ENCODE measurements at regions not wholly inside any gene's neighbourhood (a gene's known extent, or its start where the extent isn't known, plus 50 kb on each side); places are given as distances from the start of the nearest gene placed in this dataset.

GRCh38 chr1:187185389-187185788, 356.6 kb downstream of the PLA2G4A start:
- Histone ChIP-seq H3K36me3 (ENCODE audit: control insufficient read depth in 4 of 4, insufficient read depth in 3 of 4, low read depth in 1 of 4, low read length in 3 of 4) (no peaks in the 10 kb centered on the region), H3K4me1 (ENCODE audit: control insufficient read depth in 4 of 4, insufficient read depth in 4 of 4, low read length in 3 of 4) (no peaks in the 10 kb centered on the region), H3K9me3 (ENCODE audit: control insufficient read depth in 4 of 4, low read length in 3 of 4) (no peaks in the 10 kb centered on the region), H3K4me3 (ENCODE audit: low read depth in 1 of 3, low read length in 3 of 3) (no peak overlapping the region), H3K9ac (ENCODE audit: low read depth in 1 of 2, low read length in 2 of 2) (no peak overlapping the region), H3K27ac (ENCODE audit: low read depth in 1 of 2, low read length in 2 of 2) (no peak overlapping the region), H3K27me3 (ENCODE audit: control insufficient read depth in 4 of 4, insufficient read depth in 4 of 4, low read length in 3 of 4) (no peaks in the 10 kb centered on the region)
- 78% methylated on average over 2 of the region's 2 CpGs for WGBS
- no peak for DNase-seq (ENCODE audit: low spot score)
- TF ChIP-seq TAF1 (conservative IDR thresholded peaks at IDR 0.05) = no peak
- TF ChIP-seq CTCF (IDR thresholded peaks at IDR 0.05; ENCODE audit: low read depth, low read length, missing input control) = no peak
- no peak for TF ChIP-seq HNF4A (conservative IDR thresholded peaks at IDR 0.05)
- no peak for TF ChIP-seq ZBTB33 (IDR thresholded peaks at IDR 0.05)
- TF ChIP-seq FOXA1 (IDR thresholded peaks at IDR 0.05) = no peak
- TF ChIP-seq FOXA2 (IDR thresholded peaks at IDR 0.05) = no peak
- TF ChIP-seq NR2F2 (IDR thresholded peaks at IDR 0.05) = no peak
- TF ChIP-seq REST (IDR thresholded peaks at IDR 0.05) = no peak
- TF ChIP-seq RAD21 (IDR thresholded peaks at IDR 0.05) = no peak

- DNase-seq (ENCODE audit: low spot score) = no peak
- TF ChIP-seq EGR1 (IDR thresholded peaks at IDR 0.05; ENCODE audit: low read depth in 2 of 2) (no peak), SP1 (IDR thresholded peaks at IDR 0.05) (no peak), YY1 (IDR thresholded peaks at IDR 0.05) (no peak), HNF4A (conservative IDR thresholded peaks at IDR 0.05) (no peak), RAD21 (IDR thresholded peaks at IDR 0.05) (no peak), GABPA (IDR thresholded peaks at IDR 0.05 in 1 of 2, conservative IDR thresholded peaks at IDR 0.05 in 1 of 2) (no peak), HNF4G (IDR thresholded peaks at IDR 0.05) (no peak), CTCF (IDR thresholded peaks at IDR 0.05; ENCODE audit: low read depth, low read length, missing input control) (no peak), FOXA1 (IDR thresholded peaks at IDR 0.05) (no peak), ZBTB33 (IDR thresholded peaks at IDR 0.05) (no peak), JUND (IDR thresholded peaks at IDR 0.05) (no peak), MAX (IDR thresholded peaks at IDR 0.05) (no peak), TAF1 (conservative IDR thresholded peaks at IDR 0.05) (no peak), REST (IDR thresholded peaks at IDR 0.05) (no peak)
- H3K4me1 ChIP-seq (ENCODE audit: control insufficient read depth in 4 of 4, insufficient read depth in 4 of 4, low read length in 3 of 4) = no peaks in the 10 kb centered on the region
- H3K27me3 ChIP-seq (ENCODE audit: control insufficient read depth in 4 of 4, insufficient read depth in 4 of 4, low read length in 3 of 4) = no peaks in the 10 kb centered on the region
- H3K36me3 ChIP-seq (ENCODE audit: control insufficient read depth in 4 of 4, insufficient read depth in 3 of 4, low read depth in 1 of 4, low read length in 3 of 4) = no peaks in the 10 kb centered on the region
- H3K9ac ChIP-seq (ENCODE audit: low read depth in 1 of 2, low read length in 2 of 2) = no peak overlapping the region
- H3K4me3 ChIP-seq (ENCODE audit: low read depth in 1 of 3, low read length in 3 of 3) = no peak overlapping the region
- no peaks in the 10 kb centered on the region for H3K9me3 ChIP-seq (ENCODE audit: control insufficient read depth in 4 of 4, low read length in 3 of 4)
- no peak overlapping the region for H3K27ac ChIP-seq (ENCODE audit: low read depth in 1 of 2, low read length in 2 of 2)
Measured at GRCh38 chr1:187197685-187198084, 368.9 kb downstream of the PLA2G4A start.

Measured in liver (tissue), 8 donors.